ENCODE measurements at regions not wholly inside any gene's neighbourhood (a gene's known extent, or its start where the extent isn't known, plus 50 kb on each side); places are given as distances from the start of the nearest gene placed in this dataset.

- Histone ChIP-seq H3K27ac (no peak overlapping the region), H3K27me3 (no peaks in the 10 kb centered on the region), H3K9me3 (no peaks in the 10 kb centered on the region), H3K36me3 (no peaks in the 10 kb centered on the region), H3K4me1 (no peaks in the 10 kb centered on the region), H3K4me3 (no peak overlapping the region)
- DNase-seq: no peak
- no peak for TF ChIP-seq CTCF (IDR thresholded peaks at IDR 0.05)
- intact Hi-C loops (cut with DNase I; ENCODE audit: low total_unique reads): no loop called here
Measured at GRCh38 chr2:196383799-196384198, 212.4 kb upstream of the STK17B start.

DNA sequence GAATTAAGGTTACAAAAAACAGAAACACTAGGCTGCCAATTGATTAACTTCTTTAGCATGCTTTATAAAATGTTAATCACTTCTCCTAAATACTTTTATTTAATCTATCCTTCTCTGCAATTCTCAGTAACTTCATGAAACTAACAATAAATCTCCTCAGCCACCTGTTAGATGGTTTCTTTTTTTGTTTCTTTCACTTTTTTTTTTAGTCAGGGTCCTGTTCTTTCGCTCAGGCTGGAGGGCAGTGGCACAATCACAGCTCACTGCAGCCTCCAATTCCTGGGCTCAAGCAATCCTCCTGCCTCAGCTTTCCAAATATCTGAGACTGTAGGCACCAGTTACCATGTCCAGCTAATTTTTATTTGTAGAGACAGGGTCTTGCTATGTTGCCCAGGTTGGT lies 213.4 kb upstream of the STK17B start:
- no peak overlapping the region for H3K27ac ChIP-seq
- H3K9me3 ChIP-seq: no peaks in the 10 kb centered on the region
- no peak for DNase-seq
- TF ChIP-seq CTCF (IDR thresholded peaks at IDR 0.05): no peak
- H3K4me3 ChIP-seq: no peak overlapping the region
- no peaks in the 10 kb centered on the region for H3K4me1 ChIP-seq
- no peaks in the 10 kb centered on the region for H3K36me3 ChIP-seq
- no peaks in the 10 kb centered on the region for H3K27me3 ChIP-seq
- intact Hi-C loops (cut with DNase I; ENCODE audit: low total_unique reads): no loop called here

DNA sequence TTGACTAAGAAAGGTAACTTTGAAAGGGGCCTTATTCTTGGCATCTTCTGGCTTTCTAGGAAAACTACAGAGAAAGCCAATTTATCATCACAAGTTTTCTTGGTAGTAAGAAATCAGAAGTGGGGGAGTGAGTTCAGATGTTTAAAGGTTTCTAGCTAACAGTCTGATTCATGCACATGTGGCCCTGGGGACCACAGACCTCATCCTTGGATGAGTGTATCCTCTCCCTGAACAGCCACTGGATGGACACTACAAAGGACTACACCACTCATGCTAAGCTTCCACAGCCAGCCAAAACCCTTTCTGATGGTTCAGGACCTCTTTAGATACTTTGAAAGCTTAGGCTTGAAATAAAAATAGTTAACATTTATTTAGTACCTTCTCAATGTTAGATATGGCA lies 218.3 kb upstream of the STK17B start:
- Histone ChIP-seq H3K27ac (no peak overlapping the region), H3K9me3 (no peaks in the 10 kb centered on the region), H3K4me1 (no peaks in the 10 kb centered on the region), H3K4me3 (no peak overlapping the region), H3K27me3 (no peaks in the 10 kb centered on the region), H3K36me3 (no peaks in the 10 kb centered on the region)
- no peak for DNase-seq
- no peak for TF ChIP-seq CTCF (IDR thresholded peaks at IDR 0.05)
- intact Hi-C loops (cut with DNase I; ENCODE audit: low total_unique reads): no loop called here

DNA sequence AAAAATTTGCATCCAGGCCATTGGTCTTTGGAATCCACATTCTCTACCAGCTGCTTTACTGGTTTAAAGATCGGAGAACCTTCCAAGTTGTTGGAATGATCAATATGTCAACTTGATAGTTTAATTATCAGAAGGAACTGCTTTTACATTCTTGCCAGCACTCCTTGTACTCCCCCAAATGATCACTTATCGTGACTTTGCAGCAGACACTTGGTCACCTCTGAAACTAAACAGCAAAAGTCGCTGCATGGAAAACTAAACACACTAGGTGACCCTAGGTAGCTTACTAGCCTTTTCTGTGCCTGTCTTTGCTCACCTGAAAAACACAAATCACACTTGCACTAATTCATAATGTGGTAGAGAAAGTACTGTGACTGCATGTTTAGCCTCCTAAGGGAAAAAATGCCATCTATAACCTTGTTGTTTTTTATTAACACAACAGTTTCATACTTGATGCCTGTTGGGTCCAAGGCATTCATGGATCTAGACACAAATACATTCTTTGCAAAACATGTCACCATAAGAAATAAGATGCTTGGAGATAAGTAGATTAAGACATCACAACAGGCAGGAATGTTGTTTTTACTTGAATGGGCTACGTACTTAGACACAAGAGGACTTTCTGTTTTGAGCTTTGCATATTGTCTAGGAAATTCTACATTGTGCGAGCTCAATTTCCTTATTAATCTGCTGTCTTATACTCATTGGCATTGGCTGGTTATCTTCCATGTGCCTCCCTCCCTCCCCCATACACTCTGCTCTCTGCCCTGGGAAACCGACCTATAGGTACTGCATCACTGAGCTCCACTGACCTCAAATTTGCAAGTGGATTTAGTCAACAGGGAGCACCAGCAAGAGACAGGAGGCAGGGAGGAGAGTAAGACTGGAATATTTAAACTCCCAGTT lies 219.1 kb upstream of the STK17B start:
- no peaks in the 10 kb centered on the region for H3K27me3 ChIP-seq
- no peaks in the 10 kb centered on the region for H3K4me1 ChIP-seq
- no peak for TF ChIP-seq CTCF (IDR thresholded peaks at IDR 0.05)
- no peak for DNase-seq
- no peaks in the 10 kb centered on the region for H3K9me3 ChIP-seq
- H3K27ac ChIP-seq: no peak overlapping the region
- H3K4me3 ChIP-seq: no peak overlapping the region
- H3K36me3 ChIP-seq: no peaks in the 10 kb centered on the region
- intact Hi-C loops (cut with DNase I; ENCODE audit: low total_unique reads): no loop called here

GRCh38 chr2:196391149-196391479 lies 219.7 kb upstream of the STK17B start:
- H3K27ac ChIP-seq: no peak overlapping the region
- no peaks in the 10 kb centered on the region for H3K27me3 ChIP-seq
- no peak for DNase-seq
- TF ChIP-seq CTCF (IDR thresholded peaks at IDR 0.05): no peak
- intact Hi-C loops (cut with DNase I; ENCODE audit: low total_unique reads): no loop called here
- H3K9me3 ChIP-seq: no peaks in the 10 kb centered on the region
- H3K36me3 ChIP-seq: no peaks in the 10 kb centered on the region
- no peak overlapping the region for H3K4me3 ChIP-seq
- no peaks in the 10 kb centered on the region for H3K4me1 ChIP-seq

Data from tibial artery (tissue), 4 donors.